VCaP (cell line): ENCODE measurements at regions not wholly inside any gene's neighbourhood (a gene's known extent, or its start where the extent isn't known, plus 50 kb on each side); places are given as distances from the start of the nearest gene placed in this dataset.

ENCODE experiments used
- H3K27ac ChIP-seq: fragments of 450-650 bp; 2 replicates; pipeline ENCODE4 v1.5.1; 2017
- TF ChIP-seq, protein P1 (sequence below): fragments of 450-650 bp; conservative IDR thresholded peaks from 2 replicates; pipeline ENCODE4 v1.5.1; 2017; ENCODE audit warnings: mild to moderate bottlenecking, moderate library complexity

- H3K27ac ChIP-seq, result no peak overlapping the region
- TF ChIP-seq, protein P1, sequence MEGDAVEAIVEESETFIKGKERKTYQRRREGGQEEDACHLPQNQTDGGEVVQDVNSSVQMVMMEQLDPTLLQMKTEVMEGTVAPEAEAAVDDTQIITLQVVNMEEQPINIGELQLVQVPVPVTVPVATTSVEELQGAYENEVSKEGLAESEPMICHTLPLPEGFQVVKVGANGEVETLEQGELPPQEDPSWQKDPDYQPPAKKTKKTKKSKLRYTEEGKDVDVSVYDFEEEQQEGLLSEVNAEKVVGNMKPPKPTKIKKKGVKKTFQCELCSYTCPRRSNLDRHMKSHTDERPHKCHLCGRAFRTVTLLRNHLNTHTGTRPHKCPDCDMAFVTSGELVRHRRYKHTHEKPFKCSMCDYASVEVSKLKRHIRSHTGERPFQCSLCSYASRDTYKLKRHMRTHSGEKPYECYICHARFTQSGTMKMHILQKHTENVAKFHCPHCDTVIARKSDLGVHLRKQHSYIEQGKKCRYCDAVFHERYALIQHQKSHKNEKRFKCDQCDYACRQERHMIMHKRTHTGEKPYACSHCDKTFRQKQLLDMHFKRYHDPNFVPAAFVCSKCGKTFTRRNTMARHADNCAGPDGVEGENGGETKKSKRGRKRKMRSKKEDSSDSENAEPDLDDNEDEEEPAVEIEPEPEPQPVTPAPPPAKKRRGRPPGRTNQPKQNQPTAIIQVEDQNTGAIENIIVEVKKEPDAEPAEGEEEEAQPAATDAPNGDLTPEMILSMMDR, result no peak
These were observed 805.7 kb downstream of the DIAPH3 start for GRCh38 chr13:59358014-59358413.

GRCh38 chr13:59360108-59360507 lies 803.6 kb downstream of the DIAPH3 start:
- H3K27ac ChIP-seq, result no peak overlapping the region
- TF ChIP-seq, protein P1, result no peak

DNA sequence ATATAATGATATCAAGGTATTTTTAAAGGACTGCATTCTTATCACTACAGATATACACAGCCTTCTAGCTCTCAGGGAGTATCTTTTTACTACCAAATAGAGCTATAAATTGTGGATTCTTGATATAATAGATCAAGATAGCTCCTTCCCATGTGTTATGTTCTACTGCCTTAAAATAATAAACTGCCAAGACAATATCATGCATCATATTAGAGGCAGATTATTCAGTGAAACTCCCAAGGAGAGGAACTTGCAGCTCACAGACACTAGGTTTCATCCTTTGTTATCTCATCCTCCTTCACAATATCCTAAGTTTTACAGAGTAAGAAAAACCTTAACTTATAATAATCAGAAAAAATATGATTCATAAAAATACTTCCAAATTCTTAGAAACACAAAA lies 802.8 kb downstream of the DIAPH3 start:
- TF ChIP-seq, protein P1, result no peak
- no peak overlapping the region for H3K27ac ChIP-seq

DNA sequence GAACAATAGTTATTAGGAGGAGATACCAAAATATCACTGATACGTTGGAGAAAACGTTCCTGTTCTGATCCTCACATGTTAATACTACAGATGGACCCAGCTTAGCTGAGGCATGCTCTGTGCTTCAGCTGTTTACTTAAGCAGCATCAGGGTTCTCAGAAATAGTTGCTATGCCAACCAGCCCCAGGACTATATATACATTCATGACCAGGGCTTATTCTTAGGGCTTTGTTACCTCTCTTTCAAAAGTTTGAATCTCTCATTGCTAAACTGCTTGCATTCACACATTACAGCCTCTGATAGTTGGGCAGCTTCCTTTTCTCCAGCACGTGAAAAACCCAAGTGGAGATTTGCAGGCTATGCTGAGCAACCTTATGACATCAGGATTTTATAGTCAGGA lies 800.4 kb downstream of the DIAPH3 start:
- TF ChIP-seq, protein P1, result no peak

DNA sequence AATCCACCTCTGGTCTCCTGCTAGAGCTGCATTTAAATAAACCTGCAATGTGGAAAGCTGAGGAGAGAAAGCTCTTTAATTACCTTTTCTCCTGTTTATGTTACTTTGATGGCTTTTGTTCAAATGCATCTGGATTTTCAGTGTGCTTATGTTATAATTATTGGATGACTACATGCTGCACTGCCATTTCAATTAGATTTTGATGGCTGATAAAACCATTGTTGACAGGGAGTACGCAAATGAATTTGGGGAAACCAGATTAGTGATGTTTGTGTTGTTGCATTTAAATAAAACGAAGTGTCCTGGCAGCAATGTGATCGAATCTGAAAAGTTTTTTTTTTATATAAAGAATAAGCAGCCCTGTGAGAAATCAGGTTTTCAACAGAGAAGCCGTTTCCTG lies 799.8 kb downstream of the DIAPH3 start:
- TF ChIP-seq, protein P1, result no peak

More for the DNA sequence above, 800.4 kb downstream of the DIAPH3 start:
- no peak overlapping the region for H3K27ac ChIP-seq

DNA sequence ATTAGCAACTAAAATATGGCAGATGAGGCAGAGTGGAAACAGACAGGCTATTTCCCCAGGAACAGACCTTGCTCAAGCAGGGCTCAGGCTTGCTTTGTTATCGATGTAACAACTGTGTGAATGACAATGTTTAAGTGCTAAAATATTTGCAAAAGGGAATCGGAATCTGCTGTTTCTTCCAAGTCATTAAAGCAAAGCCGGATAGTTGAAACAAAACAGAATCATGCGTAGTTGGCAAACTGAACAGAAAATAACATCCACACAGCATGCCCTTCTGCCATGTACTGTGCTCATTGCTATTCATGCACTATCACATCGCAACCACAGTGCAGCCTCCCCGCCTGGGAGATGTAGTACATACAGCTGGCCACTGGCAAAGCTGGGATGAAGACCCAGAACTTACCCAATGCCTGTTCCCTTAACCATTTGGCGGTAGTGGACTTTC lies 799.1 kb downstream of the DIAPH3 start:
- TF ChIP-seq, protein P1, result no peak
- no peak overlapping the region for H3K27ac ChIP-seq

More for the DNA sequence above, 799.8 kb downstream of the DIAPH3 start:
- no peak overlapping the region for H3K27ac ChIP-seq

DNA sequence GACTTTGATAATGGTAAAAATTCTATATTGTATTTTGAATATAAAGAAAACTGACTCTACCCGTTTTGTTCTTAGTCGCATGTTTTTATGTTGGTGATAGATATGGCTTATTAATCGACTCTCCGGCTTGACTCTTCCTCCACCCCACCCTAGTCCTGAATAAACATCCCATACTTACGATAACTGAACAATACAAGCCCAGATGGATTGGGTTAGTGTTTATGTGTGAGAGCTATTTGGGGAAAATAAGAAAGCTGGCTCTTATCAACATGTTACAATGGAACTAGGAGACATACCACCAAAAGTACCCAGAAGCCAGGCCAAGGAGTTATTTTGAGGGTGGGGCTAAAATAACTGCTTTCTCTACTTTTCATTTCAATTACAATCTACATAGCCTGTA lies 796.3 kb downstream of the DIAPH3 start:
- H3K27ac ChIP-seq, result no peak overlapping the region
- TF ChIP-seq, protein P1, result no peak

DNA sequence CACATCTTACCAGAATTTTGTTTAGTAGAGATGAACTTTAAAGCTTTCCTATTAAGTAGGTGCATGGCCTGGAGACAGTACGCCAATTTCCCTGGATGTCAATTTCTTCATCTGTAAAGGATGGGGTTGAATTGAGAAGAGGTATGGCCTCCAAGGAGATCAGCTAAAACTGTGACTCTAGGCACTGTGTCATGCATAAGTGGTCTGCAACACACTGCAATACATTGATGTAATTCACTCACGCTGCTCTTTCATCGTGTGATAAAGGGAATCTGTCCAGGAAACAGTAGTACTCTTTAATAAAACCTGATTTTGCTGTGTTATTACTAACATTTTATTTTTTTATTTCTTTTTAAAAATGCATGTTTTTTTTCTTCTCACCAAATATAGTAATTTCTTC lies 795.8 kb downstream of the DIAPH3 start:
- TF ChIP-seq, protein P1, result no peak
- H3K27ac ChIP-seq, result no peak overlapping the region
